ENCODE measurements at regions not wholly inside any gene's neighbourhood (a gene's known extent, or its start where the extent isn't known, plus 50 kb on each side); places are given as distances from the start of the nearest gene placed in this dataset.

DNA sequence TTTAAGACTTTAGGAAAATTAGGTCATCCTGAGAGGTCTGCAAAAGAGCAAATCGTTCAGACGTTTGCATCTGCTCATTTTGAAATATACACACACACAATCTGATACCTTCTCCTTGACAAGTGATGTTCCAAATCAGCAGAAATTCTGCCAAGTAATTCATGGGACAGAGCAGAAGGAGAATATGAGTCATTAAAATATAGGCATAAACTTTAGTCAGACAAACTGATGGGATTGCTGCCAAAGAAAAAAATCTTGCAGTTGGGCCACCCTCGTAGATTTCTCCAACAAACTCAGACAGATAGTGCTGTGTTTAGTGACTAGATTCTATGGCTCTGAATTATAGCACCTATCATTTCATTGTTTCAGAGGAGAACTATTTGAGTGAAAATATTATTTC is 336.3 kb downstream of the NYAP2 start:
- H3K4me1 Mint-ChIP-seq, result no peaks in the 10 kb centered on the region
- H3K9me3 ChIP-seq (ENCODE audit: control insufficient read depth, low read length, poor library complexity, severe bottlenecking), result no peaks in the 10 kb centered on the region
- H3K27ac Mint-ChIP-seq, result no peak overlapping the region
- H3K4me3 Mint-ChIP-seq, result no peak overlapping the region
- peaks cover 2% of the 10 kb centered on the region for H3K27me3 Mint-ChIP-seq
- H3K36me3 Mint-ChIP-seq (ENCODE audit: low read depth), result peaks cover 2% of the 10 kb centered on the region
- DNase-seq (no peak), ATAC-seq (no peak)

DNA sequence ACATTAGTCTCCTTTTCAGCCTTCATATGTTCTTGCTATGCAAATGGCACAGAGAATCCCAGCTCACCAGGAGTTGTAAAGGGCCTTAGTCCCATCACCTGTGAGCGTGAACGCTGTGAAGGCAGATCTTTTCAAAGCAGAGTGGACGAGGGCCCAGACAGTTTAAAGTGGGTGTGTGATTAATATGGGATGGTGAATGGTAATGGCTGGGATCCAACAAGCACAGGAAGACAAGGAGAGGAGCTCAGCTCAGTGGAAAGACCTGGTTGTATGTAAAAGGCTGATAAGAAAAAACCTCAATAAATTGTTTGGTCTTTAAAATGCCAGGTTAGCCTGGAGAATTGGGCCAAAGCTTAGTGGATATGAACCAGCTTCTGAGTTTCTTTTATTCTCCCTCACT is 326.2 kb downstream of the NYAP2 start:
- DNase-seq, result no peak

More for the DNA sequence above, 326.2 kb downstream of the NYAP2 start:
- H3K27ac Mint-ChIP-seq, result no peak overlapping the region
- H3K4me1 Mint-ChIP-seq, result no peaks in the 10 kb centered on the region
- H3K9me3 ChIP-seq (ENCODE audit: control insufficient read depth, low read length, poor library complexity, severe bottlenecking), result no peaks in the 10 kb centered on the region
- no peak overlapping the region for H3K4me3 Mint-ChIP-seq
- no peak for ATAC-seq
- no peaks in the 10 kb centered on the region for H3K36me3 Mint-ChIP-seq (ENCODE audit: low read depth)
- peaks cover 6% of the 10 kb centered on the region for H3K27me3 Mint-ChIP-seq
